GM21737 (cell line): ENCODE measurements at regions not wholly inside any gene's neighbourhood (a gene's known extent, or its start where the extent isn't known, plus 50 kb on each side); places are given as distances from the start of the nearest gene placed in this dataset.

ENCODE experiments used
- ATAC-seq: cut with Tn5 transposase; IDR thresholded peaks from one replicate; pipeline ENCODE4 v1.9.1; 2021; ENCODE audit warnings: mild to moderate bottlenecking, moderate library complexity; ENCODE audit not compliant: unreplicated experiment

DNA sequence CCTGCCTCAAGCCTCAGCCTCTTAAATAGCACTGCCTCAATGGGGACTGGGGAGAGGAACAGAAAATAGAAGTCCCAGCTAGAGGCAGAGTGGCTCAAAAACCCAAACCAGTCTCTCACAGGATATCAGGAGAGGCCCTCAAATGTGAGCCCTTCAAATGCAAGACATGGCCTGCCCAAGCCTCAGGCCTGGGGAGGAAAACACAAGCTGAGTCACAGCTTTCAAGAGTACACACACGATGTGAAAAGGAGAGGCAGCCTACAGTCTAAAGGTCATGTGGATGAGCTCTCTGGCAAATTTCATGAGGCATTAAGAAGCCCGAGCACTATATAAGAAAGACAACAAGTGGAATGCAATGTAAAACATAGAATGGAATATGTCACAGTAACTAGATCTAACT lies 316.6 kb upstream of the MEX3C start:
- ATAC-seq, result no peak

- no peak for ATAC-seq
Observed at GRCh38 chr18:51516478-51517038, 319.1 kb upstream of the MEX3C start.

- no peak for ATAC-seq
Observed at GRCh38 chr18:51519571-51519970, 322.1 kb upstream of the MEX3C start.

- no peak for ATAC-seq
Observed at GRCh38 chr18:51520676-51521180, 323.2 kb upstream of the MEX3C start.

DNA sequence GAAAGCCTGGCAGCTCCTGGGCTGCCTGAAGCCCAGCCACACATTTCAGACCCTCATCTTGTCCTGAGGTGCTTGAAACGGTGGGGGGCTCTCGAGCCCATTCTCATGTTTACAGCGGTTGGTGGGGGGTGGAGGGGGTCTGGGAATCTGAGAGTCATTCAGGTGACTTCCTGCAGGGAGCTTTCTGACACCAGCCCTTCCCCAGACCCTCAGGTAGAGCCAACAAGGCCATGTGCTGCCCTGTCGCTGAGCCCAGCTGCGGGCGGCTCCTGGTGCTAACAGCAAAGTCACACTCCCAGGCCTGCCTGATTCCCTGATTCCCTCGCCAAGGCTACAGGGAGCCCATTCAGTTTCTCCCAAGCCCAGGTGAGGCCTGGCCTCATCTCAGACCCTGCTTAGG lies 324.9 kb upstream of the MEX3C start:
- ATAC-seq, result no peak

- no peak for ATAC-seq
Observed at GRCh38 chr18:51522821-51523220, 325.3 kb upstream of the MEX3C start.

DNA sequence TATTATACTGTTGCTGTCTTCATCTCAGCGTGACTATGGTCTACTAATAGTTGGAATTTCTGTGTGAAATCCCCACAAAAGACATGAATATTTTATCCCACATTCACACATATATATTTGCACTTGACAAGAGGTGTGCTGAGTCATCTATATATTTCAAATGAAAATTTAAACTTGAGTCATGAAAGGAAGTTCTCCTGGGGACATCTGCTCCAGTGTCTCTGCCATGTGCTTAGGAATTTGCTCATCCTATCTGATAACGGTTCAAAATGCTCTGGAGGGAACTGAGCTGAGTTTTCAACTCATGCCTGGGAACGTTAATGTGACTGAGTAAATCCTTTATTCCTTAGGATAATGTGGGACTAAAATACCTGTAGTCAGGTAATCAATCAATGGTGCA lies 326.2 kb upstream of the MEX3C start:
- ATAC-seq, result no peak

- no peak for ATAC-seq
Observed at GRCh38 chr18:51525453-51526225, 328.2 kb upstream of the MEX3C start.

DNA sequence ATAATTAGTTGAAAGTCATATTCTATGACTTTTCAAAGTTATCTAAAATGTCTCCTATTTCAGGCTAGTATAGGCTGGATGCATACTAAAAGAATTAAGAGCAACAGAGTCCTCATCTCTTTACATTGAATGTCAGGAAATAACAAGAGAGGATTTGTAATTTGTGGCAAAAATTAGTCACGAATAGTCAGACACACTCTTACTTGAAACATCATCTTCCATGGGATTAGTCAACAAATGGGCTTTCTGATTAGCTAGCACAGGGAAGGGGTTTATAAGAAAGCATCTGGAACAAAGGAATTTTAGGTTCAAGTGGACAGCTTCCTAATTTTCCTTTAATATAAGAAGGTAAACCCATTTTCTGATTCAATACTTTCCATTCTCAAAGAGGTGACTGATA lies 330.3 kb upstream of the MEX3C start:
- no peak for ATAC-seq

GRCh38 chr18:51531501-51531900 lies 334.0 kb upstream of the MEX3C start:
- ATAC-seq, result no peak

GRCh38 chr18:51537487-51537886 lies 340.0 kb upstream of the MEX3C start:
- no peak for ATAC-seq

DNA sequence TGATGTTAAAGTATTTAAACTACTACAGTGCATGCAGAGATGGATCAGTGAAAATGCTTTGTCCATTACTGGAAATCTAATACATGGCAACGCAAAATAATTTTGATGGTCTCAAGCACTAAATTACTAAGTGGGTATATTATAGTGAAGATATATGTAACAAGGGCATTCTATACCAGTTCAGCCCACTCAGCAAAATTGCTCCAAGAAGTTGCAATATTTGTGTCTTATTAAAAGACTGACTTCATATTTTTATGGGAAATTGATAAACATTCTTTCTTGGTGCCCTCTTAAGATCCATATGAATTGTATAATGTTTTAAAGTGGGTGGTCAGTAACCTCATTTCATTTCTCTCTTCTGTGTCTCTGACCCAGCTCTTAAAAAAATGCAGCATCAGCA lies 343.1 kb upstream of the MEX3C start:
- no peak for ATAC-seq

DNA sequence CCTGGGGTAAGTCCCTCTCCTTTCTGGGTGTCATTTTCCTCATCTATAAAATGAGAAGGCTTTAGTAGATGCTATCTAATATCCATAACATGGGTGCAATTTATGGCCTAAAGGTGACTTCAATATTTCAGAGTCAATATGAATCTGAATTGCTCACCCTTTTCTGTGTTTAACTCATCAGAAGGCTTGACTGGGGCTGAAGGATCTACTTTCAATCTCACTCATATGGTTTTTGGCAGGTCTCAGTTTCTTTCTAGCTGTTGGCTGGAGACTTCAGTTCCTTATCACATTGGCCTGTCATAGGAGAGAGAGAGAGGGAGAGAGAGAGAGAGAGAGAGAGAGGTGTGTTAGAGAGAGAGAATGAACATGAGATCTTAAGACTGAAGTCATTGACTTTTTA lies 343.7 kb upstream of the MEX3C start:
- no peak for ATAC-seq

- no peak for ATAC-seq
Observed at GRCh38 chr18:51543658-51544155, 346.2 kb upstream of the MEX3C start.

DNA sequence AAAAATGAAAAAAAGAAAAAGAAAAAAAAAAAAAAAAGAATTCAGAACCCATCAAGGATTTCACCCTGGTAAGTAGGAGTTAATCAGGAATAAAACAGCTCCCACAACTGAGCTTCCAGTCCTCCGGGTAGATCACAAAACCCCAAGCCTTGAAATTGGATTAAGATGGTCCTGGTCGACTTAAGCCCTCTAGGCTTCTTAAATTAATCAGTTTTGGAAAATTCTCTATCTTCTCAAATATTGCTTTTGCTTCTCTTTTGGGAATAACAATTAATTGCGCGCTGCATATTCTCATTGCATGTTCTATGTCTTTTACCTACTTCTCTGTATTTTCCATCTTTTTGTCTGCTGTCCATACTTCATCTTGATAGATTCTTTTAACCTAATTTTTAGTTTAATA lies 348.0 kb upstream of the MEX3C start:
- no peak for ATAC-seq

DNA sequence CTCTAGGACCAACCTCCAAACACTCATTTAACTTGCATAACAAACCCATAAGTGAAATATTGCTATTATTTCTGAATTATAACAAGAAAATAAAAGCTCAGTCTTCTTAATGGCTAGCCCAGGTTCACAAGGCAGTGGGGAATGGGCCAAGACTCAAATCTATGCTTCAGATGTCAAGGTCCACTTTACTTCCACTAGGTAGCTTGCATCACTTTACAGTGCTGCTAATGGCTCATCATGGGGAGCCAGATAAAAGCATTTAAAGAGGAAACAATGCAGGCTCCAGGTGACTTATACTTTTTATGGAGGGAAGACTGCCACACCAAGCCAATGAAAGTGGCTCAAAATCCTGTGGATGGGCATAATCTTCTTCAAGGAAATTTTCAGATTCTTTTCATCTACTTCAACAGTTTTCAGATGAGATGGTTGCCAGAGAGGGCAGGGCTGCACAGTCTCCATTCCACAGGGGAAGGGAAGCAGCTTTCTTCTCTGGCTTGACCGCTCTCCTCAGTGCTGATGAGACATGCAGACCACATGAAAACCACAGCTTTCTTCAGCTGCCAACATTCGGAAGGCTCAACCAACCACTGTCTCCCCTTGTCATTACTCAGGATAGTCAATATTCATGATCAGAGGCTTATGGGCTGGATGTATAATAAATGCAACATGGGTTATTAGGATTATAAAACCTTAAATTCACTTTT lies 361.9 kb upstream of the MEX3C start:
- no peak for ATAC-seq

DNA sequence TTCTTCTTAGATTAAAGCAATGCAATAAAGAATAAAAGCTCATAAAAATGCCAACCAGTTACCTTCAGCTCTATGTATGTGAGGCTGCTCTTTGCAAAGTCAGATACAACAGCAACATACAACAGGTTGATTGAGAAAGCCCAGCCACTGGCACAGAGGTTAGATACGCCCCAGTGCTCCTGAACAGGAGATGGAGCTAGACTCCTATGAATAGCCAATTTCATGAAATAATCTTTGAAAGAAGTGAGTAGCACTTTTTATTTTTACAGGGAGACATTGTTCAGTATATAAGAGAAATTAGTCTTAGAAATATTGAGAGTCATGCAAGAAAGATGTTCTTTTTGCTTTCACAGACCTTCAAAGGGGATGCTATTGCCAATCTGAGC lies 362.4 kb upstream of the MEX3C start:
- ATAC-seq, result no peak

GRCh38 chr18:51561821-51562220 lies 364.3 kb upstream of the MEX3C start:
- ATAC-seq, result no peak

- no peak for ATAC-seq
Observed at GRCh38 chr18:51562866-51563265, 365.4 kb upstream of the MEX3C start.

GRCh38 chr18:51563396-51563795 lies 365.9 kb upstream of the MEX3C start:
- no peak for ATAC-seq

DNA sequence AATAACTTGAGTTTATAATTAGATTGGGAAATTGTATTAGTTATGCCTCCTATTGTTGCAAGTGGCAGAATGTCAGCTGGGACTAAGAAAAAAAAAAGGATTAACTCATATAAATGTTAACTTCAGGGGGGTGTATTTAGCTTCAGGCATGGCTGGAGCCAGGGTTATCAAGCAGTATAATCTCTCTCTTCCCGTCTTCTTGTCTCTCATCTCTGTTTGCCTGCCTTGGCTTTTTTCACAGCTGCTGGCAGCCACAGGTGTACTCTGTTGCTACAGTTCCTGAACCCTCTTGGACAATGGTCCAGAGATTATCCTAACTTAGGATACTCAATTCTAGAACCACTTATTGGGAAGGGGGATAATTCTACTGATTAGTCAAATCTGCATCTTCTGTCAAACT lies 370.7 kb upstream of the MEX3C start:
- no peak for ATAC-seq

DNA sequence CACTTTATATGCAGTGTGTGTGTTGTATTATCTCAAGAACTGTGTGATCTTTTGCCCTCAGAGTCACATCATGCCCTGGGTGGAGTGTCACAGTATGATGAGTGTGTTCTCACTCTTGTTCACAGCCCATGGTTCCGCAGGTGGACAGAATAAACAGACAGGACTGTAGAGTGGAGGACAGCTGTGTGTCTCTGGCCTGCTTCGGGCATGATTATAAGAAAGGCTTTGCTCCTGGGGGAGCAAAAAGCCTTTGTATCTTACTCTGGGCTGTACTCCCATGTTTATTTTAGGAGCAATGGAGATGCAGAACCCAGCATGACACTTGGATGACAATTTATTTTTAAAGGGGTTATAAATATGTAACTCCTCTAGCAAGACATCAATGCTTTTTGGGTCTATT lies 371.7 kb upstream of the MEX3C start:
- ATAC-seq, result no peak
